ENCODE measurements at regions not wholly inside any gene's neighbourhood (a gene's known extent, or its start where the extent isn't known, plus 50 kb on each side); places are given as distances from the start of the nearest gene placed in this dataset.

DNA sequence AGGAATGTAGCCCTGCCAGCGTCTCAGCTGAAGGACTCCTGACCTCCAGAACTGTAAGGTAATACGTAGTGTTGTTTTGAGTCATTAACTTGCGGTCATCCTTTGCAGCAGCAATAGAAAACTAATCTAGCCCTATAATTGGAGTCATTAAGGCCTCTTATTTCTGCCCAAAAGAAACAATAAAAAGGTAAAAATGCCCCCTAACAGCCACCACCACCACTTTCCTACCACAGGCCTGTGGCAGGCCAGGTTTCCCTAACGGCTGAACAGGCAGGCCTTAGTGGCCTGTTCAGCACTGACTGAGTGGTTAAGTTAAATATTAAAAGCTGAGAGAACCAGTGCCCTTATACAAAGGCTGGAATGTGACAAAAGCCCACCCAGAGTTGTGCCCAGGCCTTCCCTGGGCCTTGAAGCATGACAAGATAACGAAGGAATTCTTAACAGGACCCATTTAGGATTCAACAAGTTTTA is 286.5 kb upstream of the ERCC4 start:
- TF ChIP-seq, protein P1, sequence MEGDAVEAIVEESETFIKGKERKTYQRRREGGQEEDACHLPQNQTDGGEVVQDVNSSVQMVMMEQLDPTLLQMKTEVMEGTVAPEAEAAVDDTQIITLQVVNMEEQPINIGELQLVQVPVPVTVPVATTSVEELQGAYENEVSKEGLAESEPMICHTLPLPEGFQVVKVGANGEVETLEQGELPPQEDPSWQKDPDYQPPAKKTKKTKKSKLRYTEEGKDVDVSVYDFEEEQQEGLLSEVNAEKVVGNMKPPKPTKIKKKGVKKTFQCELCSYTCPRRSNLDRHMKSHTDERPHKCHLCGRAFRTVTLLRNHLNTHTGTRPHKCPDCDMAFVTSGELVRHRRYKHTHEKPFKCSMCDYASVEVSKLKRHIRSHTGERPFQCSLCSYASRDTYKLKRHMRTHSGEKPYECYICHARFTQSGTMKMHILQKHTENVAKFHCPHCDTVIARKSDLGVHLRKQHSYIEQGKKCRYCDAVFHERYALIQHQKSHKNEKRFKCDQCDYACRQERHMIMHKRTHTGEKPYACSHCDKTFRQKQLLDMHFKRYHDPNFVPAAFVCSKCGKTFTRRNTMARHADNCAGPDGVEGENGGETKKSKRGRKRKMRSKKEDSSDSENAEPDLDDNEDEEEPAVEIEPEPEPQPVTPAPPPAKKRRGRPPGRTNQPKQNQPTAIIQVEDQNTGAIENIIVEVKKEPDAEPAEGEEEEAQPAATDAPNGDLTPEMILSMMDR (conservative IDR thresholded peaks at IDR 0.05; ENCODE audit: low read depth in 2 of 2): no peak
- TF ChIP-seq JUNB (IDR thresholded peaks at IDR 0.05; ENCODE audit: unreplicated experiment) (no peak), EZH2 (IDR thresholded peaks at IDR 0.05; ENCODE audit: low read depth, unreplicated experiment) (no peak), CREB1 (CRISPR knock-in tag; IDR thresholded peaks at IDR 0.05; ENCODE audit: low read depth) (no peak), EZH2phosphoT487 (IDR thresholded peaks at IDR 0.05; ENCODE audit: unreplicated experiment) (no peak), POLR2AphosphoS5 (IDR thresholded peaks at IDR 0.05; ENCODE audit: low read depth) (no peak), NANOG (IDR thresholded peaks at IDR 0.05; ENCODE audit: borderline replicate concordance) (no peak)
- TF ChIP-seq, protein P2, sequence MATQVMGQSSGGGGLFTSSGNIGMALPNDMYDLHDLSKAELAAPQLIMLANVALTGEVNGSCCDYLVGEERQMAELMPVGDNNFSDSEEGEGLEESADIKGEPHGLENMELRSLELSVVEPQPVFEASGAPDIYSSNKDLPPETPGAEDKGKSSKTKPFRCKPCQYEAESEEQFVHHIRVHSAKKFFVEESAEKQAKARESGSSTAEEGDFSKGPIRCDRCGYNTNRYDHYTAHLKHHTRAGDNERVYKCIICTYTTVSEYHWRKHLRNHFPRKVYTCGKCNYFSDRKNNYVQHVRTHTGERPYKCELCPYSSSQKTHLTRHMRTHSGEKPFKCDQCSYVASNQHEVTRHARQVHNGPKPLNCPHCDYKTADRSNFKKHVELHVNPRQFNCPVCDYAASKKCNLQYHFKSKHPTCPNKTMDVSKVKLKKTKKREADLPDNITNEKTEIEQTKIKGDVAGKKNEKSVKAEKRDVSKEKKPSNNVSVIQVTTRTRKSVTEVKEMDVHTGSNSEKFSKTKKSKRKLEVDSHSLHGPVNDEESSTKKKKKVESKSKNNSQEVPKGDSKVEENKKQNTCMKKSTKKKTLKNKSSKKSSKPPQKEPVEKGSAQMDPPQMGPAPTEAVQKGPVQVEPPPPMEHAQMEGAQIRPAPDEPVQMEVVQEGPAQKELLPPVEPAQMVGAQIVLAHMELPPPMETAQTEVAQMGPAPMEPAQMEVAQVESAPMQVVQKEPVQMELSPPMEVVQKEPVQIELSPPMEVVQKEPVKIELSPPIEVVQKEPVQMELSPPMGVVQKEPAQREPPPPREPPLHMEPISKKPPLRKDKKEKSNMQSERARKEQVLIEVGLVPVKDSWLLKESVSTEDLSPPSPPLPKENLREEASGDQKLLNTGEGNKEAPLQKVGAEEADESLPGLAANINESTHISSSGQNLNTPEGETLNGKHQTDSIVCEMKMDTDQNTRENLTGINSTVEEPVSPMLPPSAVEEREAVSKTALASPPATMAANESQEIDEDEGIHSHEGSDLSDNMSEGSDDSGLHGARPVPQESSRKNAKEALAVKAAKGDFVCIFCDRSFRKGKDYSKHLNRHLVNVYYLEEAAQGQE (IDR thresholded peaks at IDR 0.05; ENCODE audit: unreplicated experiment): no peak
- TF ChIP-seq, protein P3, sequence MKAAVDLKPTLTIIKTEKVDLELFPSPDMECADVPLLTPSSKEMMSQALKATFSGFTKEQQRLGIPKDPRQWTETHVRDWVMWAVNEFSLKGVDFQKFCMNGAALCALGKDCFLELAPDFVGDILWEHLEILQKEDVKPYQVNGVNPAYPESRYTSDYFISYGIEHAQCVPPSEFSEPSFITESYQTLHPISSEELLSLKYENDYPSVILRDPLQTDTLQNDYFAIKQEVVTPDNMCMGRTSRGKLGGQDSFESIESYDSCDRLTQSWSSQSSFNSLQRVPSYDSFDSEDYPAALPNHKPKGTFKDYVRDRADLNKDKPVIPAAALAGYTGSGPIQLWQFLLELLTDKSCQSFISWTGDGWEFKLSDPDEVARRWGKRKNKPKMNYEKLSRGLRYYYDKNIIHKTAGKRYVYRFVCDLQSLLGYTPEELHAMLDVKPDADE (IDR thresholded peaks at IDR 0.05): no peak
